A673 (cell line): ENCODE measurements at regions not wholly inside any gene's neighbourhood (a gene's known extent, or its start where the extent isn't known, plus 50 kb on each side); places are given as distances from the start of the nearest gene placed in this dataset.

ENCODE experiments used
- BruUV-seq: library from RNA; stranded (reverse); fragments of 400-500 nt; replicated peaks from 2 replicates; lab custom pipeline; 2021; lab: Mats Ljungman, UMichigan
- CTCF ChIA-PET: fragments of 300-600 bp; sonication (Branson Sonifier 250); formaldehyde crosslinking; loops from one replicate; lab custom pipeline; 2022; ENCODE audit warnings: antibody characterized with exemption; lab: Charles Lee
- POLR2A ChIA-PET: fragments of 300-600 bp; sonication (Branson Sonifier 250); formaldehyde crosslinking; loops from one replicate; lab custom pipeline; 2022; ENCODE audit warnings: antibody characterized with exemption; ENCODE audit not compliant: low non-redundant PET; lab: Charles Lee
- DNase-seq: peaks from one replicate; pipeline ENCODE4 v3.0.0-alpha.2; 2015; ENCODE audit warnings: low spot score
- H3K27ac ChIP-seq: fragments of 200-600 bp; sonication (generic); 2 replicates; pipeline ENCODE4 v1.5.1; 2016; ENCODE audit warnings: mixed run types, low read depth, mild to moderate bottlenecking, mixed read lengths, antibody characterized with exemption, low read length; ENCODE audit not compliant: poor library complexity, severe bottlenecking
- H3K27me3 ChIP-seq: fragments of 200-600 bp; sonication (generic); replicated peaks from 2 replicates; pipeline ENCODE4 v1.6.1; 2017; ENCODE audit warnings: mixed run types, low read depth, mild to moderate bottlenecking, mixed read lengths, antibody characterized with exemption, low read length; ENCODE audit not compliant: insufficient read depth, poor library complexity
- H3K36me3 ChIP-seq: fragments of 200-600 bp; sonication (generic); 2 replicates; pipeline ENCODE4 v1.6.1; 2016; ENCODE audit warnings: mixed run types, mild to moderate bottlenecking, mixed read lengths, antibody characterized with exemption, low read length; ENCODE audit not compliant: insufficient read depth, poor library complexity, severe bottlenecking
- H3K4me1 ChIP-seq: fragments of 200-600 bp; sonication (generic); 2 replicates; pipeline ENCODE4 v1.6.1; 2017; ENCODE audit warnings: mixed run types, mild to moderate bottlenecking, mixed read lengths, antibody characterized with exemption, low read length; ENCODE audit not compliant: insufficient read depth, poor library complexity, severe bottlenecking
- H3K4me3 ChIP-seq: fragments of 200-600 bp; sonication (generic); 2 replicates; pipeline ENCODE4 v1.5.1; 2016; ENCODE audit warnings: low read depth, mixed run types, mild to moderate bottlenecking, mixed read lengths, low read length; ENCODE audit not compliant: poor library complexity, severe bottlenecking
- H3K9me3 ChIP-seq: fragments of 200-600 bp; sonication (generic); 2 replicates; pipeline ENCODE4 v1.6.1; 2016; ENCODE audit warnings: mixed run types, low read depth, mild to moderate bottlenecking, mixed read lengths, antibody characterized with exemption, low read length; ENCODE audit not compliant: poor library complexity, severe bottlenecking
- CTCF ChIP-seq: fragments of 300-800, 200-600 bp; sonication (generic); conservative IDR thresholded peaks from 2 replicates; pipeline ENCODE4 v1.5.1; 2017; ENCODE audit warnings: low read depth, mild to moderate bottlenecking, antibody characterized with exemption, low read length, moderate library complexity, mixed read lengths
- EZH2 ChIP-seq: fragments of 200-600 bp; sonication (generic); IDR thresholded peaks from 2 replicates; pipeline ENCODE4 v1.6.1; 2017; ENCODE audit warnings: borderline replicate concordance, low read depth, mild to moderate bottlenecking, mixed read lengths, antibody characterized with exemption, low read length; ENCODE audit not compliant: poor library complexity, severe bottlenecking
- intact Hi-C: fragments of 100-400 bp; cut with micrococcal nuclease; formaldehyde crosslinking; loops from one replicate; pipeline ENCODE4 v1.10.0; 2022; ENCODE audit not compliant: unreplicated experiment

- TF ChIP-seq EZH2 (no peak), CTCF (no peak)
- Histone ChIP-seq H3K4me1 (no peaks in the 10 kb centered on the region), H3K27ac (no peak overlapping the region), H3K4me3 (no peak overlapping the region), H3K27me3 (peaks cover 21% of the 10 kb centered on the region), H3K9me3 (no peaks in the 10 kb centered on the region), H3K36me3 (no peaks in the 10 kb centered on the region)
- POLR2A ChIA-PET: no interaction called here
- CTCF ChIA-PET: interaction anchor here (0.6 kb wide), 1 partner anchor 202 kb away, joined by 4 read pairs; no protein-coding TSS in a partner anchor
- no peak for DNase-seq
- intact Hi-C loops: no loop called here
- no TSS peak for BruUV-seq
Observed at GRCh38 chr5:126341906-126342630, 81.1 kb upstream of the GRAMD2B start.

GRCh38 chr5:126348855-126349635, 74.2 kb upstream of the GRAMD2B start:
- no peaks in the 10 kb centered on the region for H3K4me1 ChIP-seq
- DNase-seq: peak; percentile 4
- ChIA-PET POLR2A (no interaction called here), CTCF (interaction anchor here (0.7 to 1.2 kb wide), 2 partner anchors 16 to 151 kb away, joined by 3 to 6 read pairs; no protein-coding TSS in a partner anchor)
- intact Hi-C loops: no loop called here
- TF ChIP-seq CTCF: no peak
- no peak for TF ChIP-seq EZH2
- no TSS peak for BruUV-seq
- no peak overlapping the region for H3K27ac ChIP-seq
- H3K36me3 ChIP-seq: no peaks in the 10 kb centered on the region
- H3K4me3 ChIP-seq: no peak overlapping the region
- no peaks in the 10 kb centered on the region for H3K9me3 ChIP-seq
- peaks cover 15% of the 10 kb centered on the region for H3K27me3 ChIP-seq

- Histone ChIP-seq H3K36me3 (no peaks in the 10 kb centered on the region), H3K9me3 (no peaks in the 10 kb centered on the region), H3K27me3 (no peaks in the 10 kb centered on the region), H3K4me3 (no peak overlapping the region), H3K27ac (no peak overlapping the region), H3K4me1 (no peaks in the 10 kb centered on the region)
- POLR2A ChIA-PET: no interaction called here
- intact Hi-C loops: loop anchor here (5.0 kb wide), 1 partner anchor 246 kb away; the partner anchor contains the start of gene ALDH7A1
- TF ChIP-seq EZH2: no peak
- no peak for TF ChIP-seq CTCF
- CTCF ChIA-PET: no interaction called here
- no TSS peak for BruUV-seq
- no peak for DNase-seq
Observed at GRCh38 chr5:126351153-126351552, 72.1 kb upstream of the GRAMD2B start.
